Stimulated activated CD4-positive, alpha-beta T cell treated with anti-CD3 and anti-CD28 coated beads, Interleukin-2, amount 100 ng/mL, for 48 hours (primary cell): ENCODE measurements at regions not wholly inside any gene's neighbourhood (a gene's known extent, or its start where the extent isn't known, plus 50 kb on each side); places are given as distances from the start of the nearest gene placed in this dataset.
"Not testable (repeated sequence)": the region's sequence is repeated elsewhere in the genome, so short reads cannot be mapped to it uniquely, and the experiment has no call there.

ENCODE experiments used
- DNase-seq, 2 donors: peaks; one replicate each; pipeline ENCODE4 v3.0.0-alpha.2; 2020

- not testable (repeated sequence) for DNase-seq
Measured at GRCh38 chr5:21274361-21274760, 1286.4 kb upstream of the CDH18 start.

GRCh38 chr5:21263361-21263760, 1275.4 kb upstream of the CDH18 start:
- DNase-seq, result no peak

- no peak for DNase-seq
Measured at GRCh38 chr5:21254161-21254560, 1266.2 kb upstream of the CDH18 start.

GRCh38 chr5:21244982-21245381, 1257.0 kb upstream of the CDH18 start:
- DNase-seq, result no peak

GRCh38 chr5:21238786-21239185, 1250.8 kb upstream of the CDH18 start:
- DNase-seq, result no peak

- no peak for DNase-seq
Measured at GRCh38 chr5:21237461-21237860, 1249.5 kb upstream of the CDH18 start.

- no peak for DNase-seq
Measured at GRCh38 chr5:21236971-21237427, 1249.0 kb upstream of the CDH18 start.

GRCh38 chr5:21236104-21236503, 1248.1 kb upstream of the CDH18 start:
- DNase-seq, result no peak

- DNase-seq, result no peak
Measured at GRCh38 chr5:21225223-21226064, 1237.4 kb upstream of the CDH18 start.

GRCh38 chr5:21221616-21222015, 1233.6 kb upstream of the CDH18 start:
- DNase-seq, result no peak

GRCh38 chr5:21219966-21220365, 1232.0 kb upstream of the CDH18 start:
- no peak for DNase-seq

- DNase-seq, result no peak
Measured at GRCh38 chr5:21219251-21219650, 1231.3 kb upstream of the CDH18 start.

GRCh38 chr5:21212026-21212425, 1224.0 kb upstream of the CDH18 start:
- DNase-seq, result no peak

- no peak for DNase-seq
Measured at GRCh38 chr5:21209409-21209808, 1221.4 kb upstream of the CDH18 start.

- DNase-seq, result no peak
Measured at GRCh38 chr5:21199087-21199486, 1211.1 kb upstream of the CDH18 start.

- no peak for DNase-seq
Measured at GRCh38 chr5:21195145-21195544, 1207.1 kb upstream of the CDH18 start.

- no peak for DNase-seq
Measured at GRCh38 chr5:21185536-21185935, 1197.5 kb upstream of the CDH18 start.

- no peak for DNase-seq
Measured at GRCh38 chr5:21184581-21184980, 1196.6 kb upstream of the CDH18 start.

- DNase-seq, result no peak
Measured at GRCh38 chr5:21181609-21182125, 1193.7 kb upstream of the CDH18 start.

- DNase-seq, result no peak
Measured at GRCh38 chr5:21173526-21173925, 1185.5 kb upstream of the CDH18 start.

- no peak for DNase-seq
Measured at GRCh38 chr5:21173036-21173435, 1185.0 kb upstream of the CDH18 start.

GRCh38 chr5:21171038-21171437, 1183.0 kb upstream of the CDH18 start:
- no peak for DNase-seq

- no peak for DNase-seq
Measured at GRCh38 chr5:21168557-21168956, 1180.6 kb upstream of the CDH18 start.

- no peak for DNase-seq
Measured at GRCh38 chr5:21165344-21165743, 1177.3 kb upstream of the CDH18 start.

- DNase-seq, result no peak
Measured at GRCh38 chr5:21164425-21164824, 1176.4 kb upstream of the CDH18 start.
